Right atrium auricular region (tissue), 2 donors: ENCODE measurements at regions not wholly inside any gene's neighbourhood (a gene's known extent, or its start where the extent isn't known, plus 50 kb on each side); places are given as distances from the start of the nearest gene placed in this dataset.

Source experiments
- DNase-seq: peaks from one replicate; pipeline ENCODE4 v3.0.0-alpha.2; 2019; ENCODE audit warnings: low spot score
- H3K27ac ChIP-seq, 2 donors: fragments of 200-600 bp; sonication (generic); 1 replicate in 1 of 2; 2 replicates in 1 of 2; pipeline ENCODE4 v1.5.1; 2016 to 2019
- H3K27me3 ChIP-seq, 2 donors: fragments of 200-600 bp; sonication (generic); one replicate each; pipeline versions ENCODE4 v1.5.1 to v1.6.0; 2017 to 2019
- H3K36me3 ChIP-seq: fragments of 200-600 bp; sonication (generic); one replicate; pipeline ENCODE4 v1.5.1; 2016
- H3K4me1 ChIP-seq, 2 donors: fragments of 200-600 bp; sonication (generic); one replicate each; pipeline versions ENCODE4 v1.5.1 to v1.6.0; 2017 to 2019
- H3K4me3 ChIP-seq, 2 donors: fragments of 200-600 bp; sonication (generic); 1 replicate in 1 of 2; 2 replicates in 1 of 2; pipeline ENCODE4 v1.5.1; 2017 to 2019; ENCODE audit warnings: mild to moderate bottlenecking in 1 of 2, moderate library complexity in 1 of 2
- H3K9me3 ChIP-seq, 2 donors: fragments of 200-600 bp; sonication (generic); one replicate each; pipeline ENCODE4 v1.5.1; 2019
- TF ChIP-seq, protein P1 (sequence below), 2 donors: fragments of 200-600 bp; sonication (generic); IDR thresholded peaks; one replicate each; pipeline ENCODE4 v1.5.1; 2019; ENCODE audit warnings: antibody characterized with exemption in 2 of 2

DNA sequence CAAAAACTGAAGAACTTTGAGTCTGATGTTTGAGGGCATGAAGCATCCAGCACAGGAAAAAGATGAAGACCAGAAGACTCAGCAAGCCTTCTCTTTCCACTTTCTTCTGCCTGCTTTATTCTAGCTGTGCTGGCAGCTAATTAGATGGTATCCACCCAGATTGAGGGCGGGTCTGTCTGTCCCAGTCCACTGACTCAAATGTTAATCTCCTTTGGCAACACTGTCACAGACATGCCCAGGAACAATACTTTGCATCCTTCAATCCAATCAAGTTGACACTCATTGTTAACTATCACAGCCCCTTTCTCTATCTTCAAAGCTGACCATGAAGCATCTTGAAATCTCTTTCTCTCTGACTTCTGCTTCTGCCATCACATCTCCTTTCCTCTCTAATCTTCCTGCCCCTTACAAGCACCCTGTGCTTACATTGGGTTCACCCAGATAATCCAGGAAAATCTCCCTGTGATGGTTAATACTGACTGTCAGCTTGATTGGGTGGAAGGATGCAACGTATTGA is 115.9 kb upstream of the CDH13 start:
- peaks cover 0 to 17% of the 10 kb centered on the region in 2 donors for H3K9me3 ChIP-seq
- TF ChIP-seq, protein P1, sequence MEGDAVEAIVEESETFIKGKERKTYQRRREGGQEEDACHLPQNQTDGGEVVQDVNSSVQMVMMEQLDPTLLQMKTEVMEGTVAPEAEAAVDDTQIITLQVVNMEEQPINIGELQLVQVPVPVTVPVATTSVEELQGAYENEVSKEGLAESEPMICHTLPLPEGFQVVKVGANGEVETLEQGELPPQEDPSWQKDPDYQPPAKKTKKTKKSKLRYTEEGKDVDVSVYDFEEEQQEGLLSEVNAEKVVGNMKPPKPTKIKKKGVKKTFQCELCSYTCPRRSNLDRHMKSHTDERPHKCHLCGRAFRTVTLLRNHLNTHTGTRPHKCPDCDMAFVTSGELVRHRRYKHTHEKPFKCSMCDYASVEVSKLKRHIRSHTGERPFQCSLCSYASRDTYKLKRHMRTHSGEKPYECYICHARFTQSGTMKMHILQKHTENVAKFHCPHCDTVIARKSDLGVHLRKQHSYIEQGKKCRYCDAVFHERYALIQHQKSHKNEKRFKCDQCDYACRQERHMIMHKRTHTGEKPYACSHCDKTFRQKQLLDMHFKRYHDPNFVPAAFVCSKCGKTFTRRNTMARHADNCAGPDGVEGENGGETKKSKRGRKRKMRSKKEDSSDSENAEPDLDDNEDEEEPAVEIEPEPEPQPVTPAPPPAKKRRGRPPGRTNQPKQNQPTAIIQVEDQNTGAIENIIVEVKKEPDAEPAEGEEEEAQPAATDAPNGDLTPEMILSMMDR (IDR thresholded peaks at IDR 0.05): no peak

DNA sequence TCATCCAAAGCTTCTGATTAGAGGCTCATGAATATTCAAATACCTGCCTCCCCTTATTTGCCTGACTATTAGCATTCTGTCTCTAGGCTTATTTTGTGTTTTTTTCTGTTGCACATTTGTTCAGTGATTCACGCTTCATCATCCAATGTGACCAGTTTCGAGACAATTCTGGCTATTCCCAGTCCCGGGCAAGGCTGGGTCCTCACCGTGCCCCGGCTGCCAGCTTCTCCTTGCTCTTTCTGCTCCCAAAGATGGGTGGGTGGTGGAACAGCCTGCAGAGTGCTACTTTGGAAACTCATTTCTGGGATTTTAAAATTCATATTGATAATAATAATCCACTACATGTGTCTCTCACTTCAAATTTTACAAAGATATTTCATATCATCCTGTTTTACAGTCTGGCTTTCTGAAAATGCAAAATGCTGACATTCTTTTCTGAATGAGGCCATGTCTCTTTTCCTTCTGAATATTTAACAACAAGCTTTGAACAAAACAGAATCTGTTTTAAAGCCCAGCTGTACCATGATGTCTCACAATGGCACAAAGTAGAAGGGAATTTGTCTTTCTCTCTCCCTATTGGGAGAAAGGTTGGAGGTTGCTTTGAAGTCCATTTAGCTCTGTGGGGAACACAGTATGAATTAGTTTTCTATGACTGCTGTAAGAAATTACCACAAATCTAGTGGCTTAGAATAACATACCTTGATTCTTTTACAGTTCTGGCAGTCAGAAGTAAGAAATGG is 116.9 kb upstream of the CDH13 start:
- no peaks in the 10 kb centered on the region for H3K27me3 ChIP-seq

More for the DNA sequence above, 115.9 kb upstream of the CDH13 start:
- no peak for DNase-seq
- H3K4me1 ChIP-seq: no peaks in the 10 kb centered on the region
- H3K4me3 ChIP-seq: no peak overlapping the region
- no peaks in the 10 kb centered on the region for H3K36me3 ChIP-seq
- no peak overlapping the region for H3K27ac ChIP-seq
- H3K27me3 ChIP-seq: no peaks in the 10 kb centered on the region

DNA sequence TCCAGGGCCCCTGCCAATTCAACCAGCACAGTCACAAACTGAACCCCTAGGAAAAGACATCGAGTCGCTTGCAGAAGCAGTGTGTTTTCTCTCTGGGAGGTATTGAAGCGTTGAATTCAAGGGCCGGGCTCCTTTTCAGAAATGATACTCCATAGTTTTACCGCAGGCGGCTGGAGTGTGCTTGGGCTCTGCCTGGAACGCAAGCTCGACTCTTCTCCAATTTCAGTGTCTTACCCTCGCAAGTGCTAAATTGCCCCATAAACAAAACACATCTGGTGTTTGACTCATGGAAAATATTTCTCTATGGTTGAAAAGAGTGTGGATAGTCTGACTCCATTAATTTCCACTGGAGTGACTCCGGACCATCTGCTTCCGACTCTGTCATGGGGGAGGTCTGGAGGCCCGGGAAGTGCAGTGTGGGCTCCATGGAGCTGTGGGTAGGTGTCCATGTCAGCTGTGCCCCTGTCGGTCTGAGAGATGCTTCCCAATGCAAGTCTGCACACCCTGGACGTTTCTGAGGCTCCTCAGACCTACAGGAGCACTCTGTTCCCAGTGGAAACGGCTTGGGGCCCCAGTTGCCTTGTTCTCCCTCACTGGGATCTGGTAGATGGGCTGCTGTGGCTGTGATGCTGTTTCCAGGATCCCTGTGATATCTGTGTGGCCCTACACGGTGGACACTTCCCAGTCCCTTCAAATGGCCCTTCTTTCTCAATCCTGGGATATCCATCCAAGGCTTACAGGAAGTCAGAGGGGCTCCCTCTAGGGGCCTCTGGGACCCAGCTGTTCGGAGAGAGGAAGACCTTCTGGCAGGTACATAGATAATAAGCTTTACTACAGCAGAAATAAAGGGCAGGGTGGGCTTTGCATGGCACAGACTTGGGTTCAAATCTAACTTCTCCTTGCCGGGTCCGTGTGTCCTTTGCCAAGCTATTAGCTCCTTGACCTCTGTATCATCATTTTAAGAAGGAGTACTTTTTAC is 119.8 kb upstream of the CDH13 start:
- Histone ChIP-seq H3K4me1 (no peaks in the 10 kb centered on the region), H3K4me3 (no peak overlapping the region), H3K9me3 (peaks cover 0 to 17% of the 10 kb centered on the region in 2 donors), H3K36me3 (no peaks in the 10 kb centered on the region), H3K27ac (no peak overlapping the region), H3K27me3 (no peaks in the 10 kb centered on the region)
- TF ChIP-seq, protein P1 (IDR thresholded peaks at IDR 0.05): no peak
- no peak for DNase-seq

More for the DNA sequence above, 116.9 kb upstream of the CDH13 start:
- H3K27ac ChIP-seq: no peak overlapping the region
- TF ChIP-seq, protein P1 (IDR thresholded peaks at IDR 0.05): no peak
- H3K4me3 ChIP-seq: no peak overlapping the region
- no peaks in the 10 kb centered on the region for H3K4me1 ChIP-seq
- DNase-seq: no peak
- H3K36me3 ChIP-seq: no peaks in the 10 kb centered on the region
- peaks cover 0 to 17% of the 10 kb centered on the region in 2 donors for H3K9me3 ChIP-seq

DNA sequence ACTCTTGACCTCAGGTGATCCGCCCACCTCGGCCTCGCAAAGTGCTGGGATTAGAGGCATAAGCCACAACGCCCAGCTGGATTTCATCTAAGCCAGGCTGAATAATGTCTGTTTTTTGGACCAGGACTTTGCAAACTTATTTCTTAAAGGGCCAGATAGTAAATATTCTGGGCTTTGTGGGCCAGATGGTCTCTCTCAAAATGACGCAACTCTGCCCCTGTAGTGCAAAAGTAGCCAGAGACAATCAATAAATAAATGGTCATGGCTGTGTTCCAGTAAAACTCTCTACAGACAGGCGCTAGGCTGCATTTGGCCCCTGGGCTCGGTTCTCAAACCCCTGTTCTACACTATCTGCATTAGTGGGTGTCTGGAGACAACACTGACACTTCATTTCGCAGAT is 121.9 kb upstream of the CDH13 start:
- H3K4me1 ChIP-seq: no peaks in the 10 kb centered on the region
- H3K27me3 ChIP-seq: no peaks in the 10 kb centered on the region
- H3K27ac ChIP-seq: no peak overlapping the region
- H3K4me3 ChIP-seq: no peak overlapping the region
- no peak for DNase-seq
- peaks cover 0 to 17% of the 10 kb centered on the region in 2 donors for H3K9me3 ChIP-seq
- H3K36me3 ChIP-seq: no peaks in the 10 kb centered on the region
- TF ChIP-seq, protein P1 (IDR thresholded peaks at IDR 0.05): no peak

DNA sequence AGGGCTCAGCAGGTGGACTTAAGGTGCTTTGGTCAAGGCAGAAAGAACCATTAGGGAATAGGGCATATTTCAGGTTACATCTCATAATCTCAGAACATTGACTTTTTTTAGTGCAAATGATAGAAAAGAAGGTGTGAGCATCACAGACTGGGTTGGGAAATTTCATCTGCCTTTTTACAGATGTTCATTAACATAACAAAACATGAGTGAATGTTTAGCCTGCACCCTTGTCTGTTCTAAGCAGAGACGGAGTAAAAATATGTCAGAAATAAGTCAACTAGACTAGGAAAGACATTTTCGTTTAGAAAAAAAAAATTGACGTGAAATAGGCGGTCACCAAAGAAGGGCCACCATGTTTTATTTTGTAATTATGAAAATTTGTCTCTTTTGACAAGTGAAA is 127.5 kb upstream of the CDH13 start:
- DNase-seq: no peak
- H3K27me3 ChIP-seq: no peaks in the 10 kb centered on the region

More for the DNA sequence above, 127.5 kb upstream of the CDH13 start:
- no peak overlapping the region for H3K27ac ChIP-seq
- no peaks in the 10 kb centered on the region for H3K4me1 ChIP-seq
- TF ChIP-seq, protein P1 (IDR thresholded peaks at IDR 0.05): no peak
- no peaks in the 10 kb centered on the region for H3K36me3 ChIP-seq
- no peaks in the 10 kb centered on the region for H3K9me3 ChIP-seq
- H3K4me3 ChIP-seq: no peak overlapping the region
